ENCODE measurements at regions not wholly inside any gene's neighbourhood (a gene's known extent, or its start where the extent isn't known, plus 50 kb on each side); places are given as distances from the start of the nearest gene placed in this dataset.

GRCh38 chr7:12898620-12899019, 211.2 kb downstream of the ARL4A start:
- H3K27ac ChIP-seq (ENCODE audit: low read depth, low read length, severe bottlenecking), result no peak overlapping the region

GRCh38 chr7:12905671-12906070, 218.2 kb downstream of the ARL4A start:
- Histone ChIP-seq H3K9me3 (ENCODE audit: control insufficient read depth, low read length) (no peaks in the 10 kb centered on the region), H3K27ac (ENCODE audit: low read depth, low read length, severe bottlenecking) (no peak overlapping the region), H3K4me3 (ENCODE audit: extremely low read depth, insufficient read depth, low read length, poor library complexity, severe bottlenecking) (no peak overlapping the region), H3K4me1 (ENCODE audit: control insufficient read depth, insufficient read depth, low read length, poor library complexity, severe bottlenecking) (no peaks in the 10 kb centered on the region), H3K36me3 (ENCODE audit: control insufficient read depth, insufficient read depth, low read length) (no peaks in the 10 kb centered on the region)
- WGBS, 2 experiments (ENCODE audit: insufficient coverage in 2 of 2), result 71 to 100% methylated on average over 1 of the region's 5 CpGs

More at GRCh38 chr7:12898620-12899019, 211.2 kb downstream of the ARL4A start:
- Histone ChIP-seq H3K36me3 (ENCODE audit: control insufficient read depth, insufficient read depth, low read length) (no peaks in the 10 kb centered on the region), H3K4me1 (ENCODE audit: control insufficient read depth, insufficient read depth, low read length, poor library complexity, severe bottlenecking) (no peaks in the 10 kb centered on the region), H3K4me3 (ENCODE audit: extremely low read depth, insufficient read depth, low read length, poor library complexity, severe bottlenecking) (no peak overlapping the region), H3K9me3 (ENCODE audit: control insufficient read depth, low read length) (no peaks in the 10 kb centered on the region)
- 86 to 100% methylated on average over 1 to 2 of the region's 3 CpGs for WGBS, 2 experiments (ENCODE audit: insufficient coverage in 2 of 2)

GRCh38 chr7:12907774-12908173, 220.3 kb downstream of the ARL4A start:
- WGBS, 2 experiments (ENCODE audit: insufficient coverage in 2 of 2), result 43 to 71% methylated on average over 1 of the region's 2 CpGs

GRCh38 chr7:12909483-12909882, 222.1 kb downstream of the ARL4A start:
- Histone ChIP-seq H3K27ac (ENCODE audit: low read depth, low read length, severe bottlenecking) (no peak overlapping the region), H3K36me3 (ENCODE audit: control insufficient read depth, insufficient read depth, low read length) (no peaks in the 10 kb centered on the region)
- WGBS, 2 experiments (ENCODE audit: insufficient coverage in 2 of 2), result no CpG with 5 or more reads among the region's 1 CpG

More at GRCh38 chr7:12907774-12908173, 220.3 kb downstream of the ARL4A start:
- Histone ChIP-seq H3K4me1 (ENCODE audit: control insufficient read depth, insufficient read depth, low read length, poor library complexity, severe bottlenecking) (no peaks in the 10 kb centered on the region), H3K9me3 (ENCODE audit: control insufficient read depth, low read length) (no peaks in the 10 kb centered on the region), H3K27ac (ENCODE audit: low read depth, low read length, severe bottlenecking) (no peak overlapping the region), H3K36me3 (ENCODE audit: control insufficient read depth, insufficient read depth, low read length) (no peaks in the 10 kb centered on the region), H3K4me3 (ENCODE audit: extremely low read depth, insufficient read depth, low read length, poor library complexity, severe bottlenecking) (no peak overlapping the region)

GRCh38 chr7:12911053-12911452, 223.6 kb downstream of the ARL4A start:
- H3K36me3 ChIP-seq (ENCODE audit: control insufficient read depth, insufficient read depth, low read length), result no peaks in the 10 kb centered on the region
- H3K4me1 ChIP-seq (ENCODE audit: control insufficient read depth, insufficient read depth, low read length, poor library complexity, severe bottlenecking), result no peaks in the 10 kb centered on the region
- H3K27ac ChIP-seq (ENCODE audit: low read depth, low read length, severe bottlenecking), result no peak overlapping the region
- WGBS, 2 experiments (ENCODE audit: insufficient coverage in 2 of 2), result 75 to 100% methylated on average over 1 of the region's 2 CpGs
- H3K9me3 ChIP-seq (ENCODE audit: control insufficient read depth, low read length), result no peaks in the 10 kb centered on the region
- H3K4me3 ChIP-seq (ENCODE audit: extremely low read depth, insufficient read depth, low read length, poor library complexity, severe bottlenecking), result no peak overlapping the region

More at GRCh38 chr7:12909483-12909882, 222.1 kb downstream of the ARL4A start:
- no peaks in the 10 kb centered on the region for H3K4me1 ChIP-seq (ENCODE audit: control insufficient read depth, insufficient read depth, low read length, poor library complexity, severe bottlenecking)
- no peaks in the 10 kb centered on the region for H3K9me3 ChIP-seq (ENCODE audit: control insufficient read depth, low read length)
- H3K4me3 ChIP-seq (ENCODE audit: extremely low read depth, insufficient read depth, low read length, poor library complexity, severe bottlenecking), result no peak overlapping the region

- Histone ChIP-seq H3K4me3 (ENCODE audit: extremely low read depth, insufficient read depth, low read length, poor library complexity, severe bottlenecking) (no peak overlapping the region), H3K27ac (ENCODE audit: low read depth, low read length, severe bottlenecking) (no peak overlapping the region), H3K9me3 (ENCODE audit: control insufficient read depth, low read length) (no peaks in the 10 kb centered on the region), H3K36me3 (ENCODE audit: control insufficient read depth, insufficient read depth, low read length) (no peaks in the 10 kb centered on the region), H3K4me1 (ENCODE audit: control insufficient read depth, insufficient read depth, low read length, poor library complexity, severe bottlenecking) (no peaks in the 10 kb centered on the region)
- no CpG with 5 or more reads among the region's 3 CpGs for WGBS, 2 experiments (ENCODE audit: insufficient coverage in 2 of 2)
Observed at GRCh38 chr7:12913002-12913401, 225.6 kb downstream of the ARL4A start.

- no peak overlapping the region for H3K27ac ChIP-seq (ENCODE audit: low read depth, low read length, severe bottlenecking)
- no peaks in the 10 kb centered on the region for H3K36me3 ChIP-seq (ENCODE audit: control insufficient read depth, insufficient read depth, low read length)
- no peak overlapping the region for H3K4me3 ChIP-seq (ENCODE audit: extremely low read depth, insufficient read depth, low read length, poor library complexity, severe bottlenecking)
- H3K9me3 ChIP-seq (ENCODE audit: control insufficient read depth, low read length), result no peaks in the 10 kb centered on the region
- H3K4me1 ChIP-seq (ENCODE audit: control insufficient read depth, insufficient read depth, low read length, poor library complexity, severe bottlenecking), result no peaks in the 10 kb centered on the region
- WGBS, 2 experiments (ENCODE audit: insufficient coverage in 2 of 2), result no CpG with 5 or more reads among the region's 2 CpGs
Observed at GRCh38 chr7:12917801-12918200, 230.4 kb downstream of the ARL4A start.

GRCh38 chr7:12921751-12922345, 234.4 kb downstream of the ARL4A start:
- Histone ChIP-seq H3K9me3 (ENCODE audit: control insufficient read depth, low read length) (no peaks in the 10 kb centered on the region), H3K4me3 (ENCODE audit: extremely low read depth, insufficient read depth, low read length, poor library complexity, severe bottlenecking) (no peak overlapping the region), H3K36me3 (ENCODE audit: control insufficient read depth, insufficient read depth, low read length) (no peaks in the 10 kb centered on the region), H3K27ac (ENCODE audit: low read depth, low read length, severe bottlenecking) (no peak overlapping the region), H3K4me1 (ENCODE audit: control insufficient read depth, insufficient read depth, low read length, poor library complexity, severe bottlenecking) (peaks cover 6% of the 10 kb centered on the region)
- WGBS, 2 experiments (ENCODE audit: insufficient coverage in 2 of 2), result 68 to 69% methylated on average over 4 of the region's 5 CpGs

- Histone ChIP-seq H3K4me1 (ENCODE audit: control insufficient read depth, insufficient read depth, low read length, poor library complexity, severe bottlenecking) (peaks cover 6% of the 10 kb centered on the region), H3K27ac (ENCODE audit: low read depth, low read length, severe bottlenecking) (no peak overlapping the region)
- WGBS, 2 experiments (ENCODE audit: insufficient coverage in 2 of 2), result 89 to 100% methylated on average over 1 to 2 of the region's 4 CpGs
Observed at GRCh38 chr7:12923971-12924370, 236.5 kb downstream of the ARL4A start.

GRCh38 chr7:12926206-12926605, 238.8 kb downstream of the ARL4A start:
- no peak overlapping the region for H3K27ac ChIP-seq (ENCODE audit: low read depth, low read length, severe bottlenecking)
- H3K9me3 ChIP-seq (ENCODE audit: control insufficient read depth, low read length), result no peaks in the 10 kb centered on the region
- no peak overlapping the region for H3K4me3 ChIP-seq (ENCODE audit: extremely low read depth, insufficient read depth, low read length, poor library complexity, severe bottlenecking)
- H3K36me3 ChIP-seq (ENCODE audit: control insufficient read depth, insufficient read depth, low read length), result no peaks in the 10 kb centered on the region
- H3K4me1 ChIP-seq (ENCODE audit: control insufficient read depth, insufficient read depth, low read length, poor library complexity, severe bottlenecking), result peaks cover 6% of the 10 kb centered on the region

More at GRCh38 chr7:12923971-12924370, 236.5 kb downstream of the ARL4A start:
- H3K4me3 ChIP-seq (ENCODE audit: extremely low read depth, insufficient read depth, low read length, poor library complexity, severe bottlenecking), result no peak overlapping the region
- H3K9me3 ChIP-seq (ENCODE audit: control insufficient read depth, low read length), result no peaks in the 10 kb centered on the region
- H3K36me3 ChIP-seq (ENCODE audit: control insufficient read depth, insufficient read depth, low read length), result no peaks in the 10 kb centered on the region

- Histone ChIP-seq H3K4me1 (ENCODE audit: control insufficient read depth, insufficient read depth, low read length, poor library complexity, severe bottlenecking) (peaks cover 6% of the 10 kb centered on the region), H3K27ac (ENCODE audit: low read depth, low read length, severe bottlenecking) (no peak overlapping the region), H3K9me3 (ENCODE audit: control insufficient read depth, low read length) (no peaks in the 10 kb centered on the region), H3K4me3 (ENCODE audit: extremely low read depth, insufficient read depth, low read length, poor library complexity, severe bottlenecking) (no peak overlapping the region), H3K36me3 (ENCODE audit: control insufficient read depth, insufficient read depth, low read length) (no peaks in the 10 kb centered on the region)
- 90 to 100% methylated on average over 1 to 2 of the region's 4 CpGs for WGBS, 2 experiments (ENCODE audit: insufficient coverage in 2 of 2)
Observed at GRCh38 chr7:12927635-12928434, 240.4 kb downstream of the ARL4A start.
